ENCODE measurements at regions not wholly inside any gene's neighbourhood (a gene's known extent, or its start where the extent isn't known, plus 50 kb on each side); places are given as distances from the start of the nearest gene placed in this dataset.
A peak's percentile ranks its signal among the peaks of the same experiment; 100 is the strongest.
"Not testable (repeated sequence)": the region's sequence is repeated elsewhere in the genome, so short reads cannot be mapped to it uniquely, and the experiment has no call there.

DNA sequence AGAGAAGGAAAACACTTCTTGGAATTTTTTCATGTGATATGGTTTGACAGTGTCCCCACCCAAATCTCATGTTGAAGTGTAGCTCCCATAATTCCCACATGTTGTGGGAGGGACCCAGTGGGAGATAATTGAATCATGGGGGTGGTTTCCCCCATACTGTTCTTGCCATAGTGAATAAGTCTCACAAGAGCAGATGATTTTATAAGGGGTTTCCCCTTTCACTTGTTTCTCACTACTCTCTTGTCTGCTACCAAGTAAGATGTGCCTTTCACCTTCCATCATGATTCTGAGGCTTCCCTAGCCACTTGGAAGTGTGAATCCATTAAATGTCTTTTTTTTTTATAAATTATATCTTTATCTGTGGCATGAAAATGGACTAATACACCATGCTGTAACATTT is 250.7 kb downstream of the LPIN1 start:
- no peak for DNase-seq

DNA sequence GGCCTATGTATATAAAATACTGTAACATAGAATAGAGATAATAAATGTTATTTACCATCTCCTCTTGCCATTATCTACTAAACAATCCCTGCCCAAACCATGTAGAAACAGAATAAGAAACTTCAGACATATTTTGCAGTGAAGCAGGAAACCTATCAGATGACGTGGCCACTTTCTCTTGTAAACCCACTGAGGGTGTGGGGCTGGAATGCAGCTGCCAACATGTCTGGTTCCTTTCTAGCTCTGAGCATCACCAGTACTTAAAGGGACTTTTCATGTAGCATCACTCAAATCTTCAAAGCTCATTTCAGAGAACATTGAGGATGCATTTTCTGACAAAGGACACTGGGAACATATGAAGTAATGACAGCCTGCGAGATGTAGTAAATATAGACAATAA is 251.8 kb downstream of the LPIN1 start:
- DNase-seq = no peak

DNA sequence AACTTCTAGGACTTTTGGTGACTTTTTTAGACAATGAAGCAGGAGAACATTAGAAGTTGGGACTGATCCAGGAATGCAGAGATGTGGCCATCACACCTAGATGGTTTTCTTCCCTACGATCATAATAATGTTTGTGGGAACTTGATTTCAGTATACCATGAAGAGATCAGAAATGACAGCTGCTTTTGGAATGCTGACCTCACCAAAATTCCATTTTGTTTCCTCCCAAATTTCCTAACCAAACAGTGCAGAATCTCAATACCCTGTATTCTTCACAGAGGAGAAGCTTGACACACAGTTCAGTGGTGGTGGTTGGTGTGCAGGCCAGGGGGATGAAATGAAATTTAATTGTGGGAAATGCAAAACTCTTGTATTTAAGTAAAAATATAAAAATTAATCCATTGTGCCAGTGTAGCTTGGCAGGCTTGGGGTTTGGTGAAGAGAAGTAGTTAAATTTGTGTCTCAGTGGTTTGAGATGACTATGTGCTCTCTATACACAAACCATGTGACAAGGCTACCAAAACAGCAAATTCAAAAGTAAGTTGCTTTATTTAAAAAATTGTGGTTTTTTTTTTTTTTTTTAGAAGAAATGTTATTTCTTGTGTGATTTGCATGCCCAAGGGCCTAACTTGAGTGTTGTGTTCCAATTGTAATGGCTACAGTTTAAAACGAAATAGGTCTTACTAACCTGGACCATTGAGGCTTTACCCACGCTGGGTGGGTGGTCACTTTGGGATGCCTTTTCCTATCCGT is 252.4 kb downstream of the LPIN1 start:
- DNase-seq = no peak

DNA sequence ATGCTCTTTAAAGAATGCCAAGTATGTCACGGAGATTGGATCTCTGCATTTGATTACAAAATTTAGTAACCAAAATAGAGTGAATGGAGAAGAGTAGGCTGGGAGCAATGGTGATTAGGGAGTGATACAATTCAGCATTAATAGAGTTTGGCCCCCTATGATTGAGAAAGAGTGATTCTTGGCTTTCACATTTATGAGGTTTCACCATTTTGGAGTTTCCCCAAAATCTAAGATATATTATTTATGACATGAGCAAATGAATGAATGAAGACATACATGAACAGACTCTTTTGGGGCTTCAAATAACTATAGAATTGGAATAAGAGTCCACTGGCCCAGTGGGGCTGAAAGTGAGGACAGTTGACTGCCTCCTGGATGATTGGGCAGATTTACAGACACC is 255.2 kb downstream of the LPIN1 start:
- no peak for DNase-seq

DNA sequence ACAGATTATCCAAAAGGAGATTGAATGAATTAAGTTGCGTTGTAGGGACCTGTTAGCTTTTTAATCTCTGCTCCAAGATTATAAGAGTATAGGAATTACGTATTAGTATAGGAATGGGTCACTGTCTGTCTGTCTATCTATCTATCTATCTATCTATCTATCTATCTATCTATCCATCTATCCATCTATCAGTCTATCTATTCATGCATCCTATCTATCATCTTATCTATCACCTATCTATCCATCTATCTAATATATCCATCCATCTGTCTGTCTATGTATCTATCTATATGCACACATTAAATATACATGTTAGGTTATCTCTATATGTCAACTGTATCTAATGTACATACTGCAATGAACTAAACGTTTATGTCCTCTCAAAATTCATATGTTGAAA is 255.8 kb downstream of the LPIN1 start:
- no peak for DNase-seq

DNA sequence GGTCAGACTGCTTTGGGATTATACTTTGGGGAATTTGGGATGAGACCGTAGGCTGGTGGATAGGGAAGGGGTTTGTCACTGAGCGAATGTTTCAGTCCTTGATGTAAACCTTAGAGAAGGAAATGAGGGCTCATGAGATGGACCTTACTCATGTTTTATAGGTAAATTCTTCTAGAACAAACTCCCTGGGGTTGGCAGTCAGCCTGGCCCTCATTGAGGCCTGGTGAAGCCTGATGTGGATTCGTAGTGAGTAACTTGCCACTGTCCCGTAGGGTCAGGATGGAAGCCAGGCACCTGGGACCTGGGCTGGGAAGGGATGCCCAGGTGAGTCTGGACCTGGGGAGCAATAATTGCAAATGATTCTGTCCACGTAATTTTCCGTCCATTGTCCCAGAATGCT is 258.3 kb downstream of the LPIN1 start:
- DNase-seq = no peak

DNA sequence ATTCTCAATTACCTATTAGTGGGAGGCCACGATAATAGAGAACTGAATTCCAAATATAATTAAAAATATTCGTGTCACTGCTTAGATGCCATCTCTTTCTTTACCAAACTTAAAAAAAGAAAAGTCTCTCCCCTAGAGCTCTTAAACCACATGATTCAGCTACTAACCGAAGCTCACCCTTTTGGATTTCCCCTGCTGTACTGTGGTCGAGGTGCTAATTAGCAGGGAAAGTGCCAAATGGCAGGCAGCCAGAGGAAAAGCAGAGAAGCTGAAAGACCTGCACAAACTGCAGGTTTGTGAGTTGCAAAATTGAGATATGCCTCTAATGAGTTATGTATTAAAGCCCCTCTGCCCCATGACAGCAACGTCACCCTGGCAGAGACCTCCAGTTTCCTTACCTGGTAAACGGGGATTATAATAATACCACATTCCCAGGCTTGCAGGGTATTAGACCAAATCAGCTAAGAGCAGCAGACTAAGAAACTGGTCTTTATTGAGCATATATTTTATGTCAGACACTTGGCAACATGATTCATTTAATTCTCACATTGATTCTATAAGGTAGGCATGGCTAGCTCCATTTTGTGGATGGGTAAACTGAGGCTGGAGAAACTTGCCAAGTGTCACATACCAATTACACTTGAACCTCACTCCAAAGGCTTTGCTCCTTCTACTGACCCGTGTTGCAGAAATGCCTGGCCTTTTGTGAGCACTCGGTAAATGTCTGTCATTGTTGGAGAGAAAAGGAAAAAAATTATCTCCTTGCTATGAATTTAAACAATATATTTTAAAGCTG is 259.7 kb downstream of the LPIN1 start:
- DNase-seq = peak; percentile 2

DNA sequence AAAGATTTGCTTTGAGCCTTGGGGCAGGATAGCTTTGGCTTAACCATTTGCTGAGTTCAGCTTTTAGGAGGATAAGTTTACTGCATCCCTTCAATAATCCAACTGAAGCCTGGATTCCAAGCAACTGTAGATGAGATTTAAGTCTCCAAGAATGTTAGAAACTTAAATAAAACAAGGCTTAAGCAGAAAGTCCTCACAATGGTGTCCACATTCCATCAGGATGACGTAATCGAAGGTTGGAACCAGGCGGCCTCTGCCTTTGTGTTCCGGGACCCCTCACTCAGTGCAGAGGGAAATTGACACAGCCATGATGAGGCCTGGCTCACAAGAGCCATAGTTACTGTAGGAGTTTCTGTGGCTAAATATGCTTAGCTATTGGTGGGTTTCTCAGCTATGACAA is 260.4 kb downstream of the LPIN1 start:
- no peak for DNase-seq

DNA sequence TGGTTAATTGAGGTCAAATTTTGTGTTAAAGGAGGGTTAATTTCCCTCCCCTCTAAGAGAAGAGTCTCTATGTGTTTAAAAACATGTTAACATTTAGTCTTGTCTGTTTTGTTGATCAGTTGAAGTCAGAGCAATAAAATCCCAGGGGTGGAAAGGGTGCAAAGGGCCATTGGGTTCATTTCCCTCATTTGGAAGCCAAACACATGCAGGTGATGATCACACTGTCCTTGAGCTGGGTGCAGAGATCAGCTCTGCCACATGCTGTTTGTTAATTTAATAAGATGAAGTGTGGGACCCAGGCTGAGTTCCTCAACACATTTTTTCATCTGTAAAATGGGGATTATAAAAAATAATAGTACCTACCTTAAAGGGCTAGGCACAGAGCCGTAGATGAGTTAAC is 260.9 kb downstream of the LPIN1 start:
- no peak for DNase-seq

DNA sequence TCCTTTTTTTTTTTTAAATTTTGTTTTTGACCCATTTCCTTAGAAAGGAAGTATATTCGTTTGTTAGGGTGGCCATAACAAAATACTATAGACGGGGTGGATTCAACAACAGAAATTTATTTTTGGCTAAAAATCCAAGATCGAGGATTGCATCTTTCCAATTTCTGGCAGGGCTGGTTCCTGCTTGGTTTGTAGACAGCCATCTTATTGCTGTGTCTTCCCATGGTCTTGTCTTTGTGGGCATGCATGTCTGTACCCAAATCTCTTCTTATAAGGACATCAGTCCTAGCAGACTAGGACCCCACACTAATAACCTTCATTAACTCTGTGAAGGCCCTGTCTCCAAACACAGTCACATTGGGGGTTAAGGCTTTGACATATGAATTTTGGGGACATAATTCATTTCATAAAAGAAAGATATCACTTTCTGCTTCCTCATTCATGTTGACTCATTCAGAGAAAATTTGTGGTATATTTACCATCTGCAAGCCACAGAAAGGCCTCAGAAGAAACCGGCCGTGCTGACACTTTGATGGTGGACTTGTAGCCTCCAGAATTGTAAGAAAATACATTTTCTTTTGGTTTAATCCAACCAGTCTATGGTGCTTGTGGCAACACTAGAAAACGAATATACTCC is 262.1 kb downstream of the LPIN1 start:
- no peak for DNase-seq

DNA sequence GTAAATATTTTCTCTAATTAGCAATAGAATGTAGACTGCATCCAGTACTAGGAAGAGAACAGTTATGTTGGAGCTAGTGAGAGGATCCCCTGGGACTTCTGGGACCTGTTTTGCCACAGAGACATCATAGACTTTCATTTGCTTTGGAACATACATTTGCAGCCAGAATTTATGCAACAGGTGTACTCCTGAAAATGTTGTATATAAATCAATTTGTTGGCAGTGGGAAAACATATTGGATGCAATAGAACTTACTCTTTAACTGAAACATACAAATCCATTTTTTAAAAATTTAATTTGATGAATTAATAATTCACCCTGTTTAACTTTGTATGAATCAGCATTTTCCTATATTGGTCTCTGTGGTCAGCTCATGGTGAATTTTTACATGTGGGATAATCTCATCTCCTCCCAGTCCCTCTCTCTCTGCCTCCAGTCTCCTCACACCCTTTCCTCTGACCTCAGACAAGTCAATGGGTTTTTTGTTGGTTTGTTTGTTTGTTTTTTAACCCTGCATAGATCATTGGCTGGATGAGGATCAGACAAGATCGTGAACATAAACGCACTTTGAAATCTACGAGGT is 263.0 kb downstream of the LPIN1 start:
- DNase-seq = no peak

DNA sequence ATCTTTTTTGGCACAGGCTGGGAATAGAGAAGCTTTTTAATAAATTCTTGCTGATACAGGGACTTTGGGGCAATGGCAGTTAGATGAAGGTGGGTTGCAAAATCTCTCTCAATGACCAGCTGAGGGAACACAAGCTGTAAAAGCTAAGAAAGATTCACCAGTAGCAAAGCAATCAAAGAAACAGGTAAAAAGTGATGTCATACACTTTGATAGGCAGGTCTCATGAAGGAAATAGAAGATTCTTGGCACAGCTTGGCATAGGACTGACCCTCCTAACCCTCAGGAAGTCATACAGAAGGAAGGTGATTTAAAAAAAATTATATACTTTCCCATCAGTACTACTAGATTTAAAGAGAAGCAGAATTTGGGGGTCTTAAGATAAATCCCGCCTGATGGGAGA is 263.6 kb downstream of the LPIN1 start:
- no peak for DNase-seq

DNA sequence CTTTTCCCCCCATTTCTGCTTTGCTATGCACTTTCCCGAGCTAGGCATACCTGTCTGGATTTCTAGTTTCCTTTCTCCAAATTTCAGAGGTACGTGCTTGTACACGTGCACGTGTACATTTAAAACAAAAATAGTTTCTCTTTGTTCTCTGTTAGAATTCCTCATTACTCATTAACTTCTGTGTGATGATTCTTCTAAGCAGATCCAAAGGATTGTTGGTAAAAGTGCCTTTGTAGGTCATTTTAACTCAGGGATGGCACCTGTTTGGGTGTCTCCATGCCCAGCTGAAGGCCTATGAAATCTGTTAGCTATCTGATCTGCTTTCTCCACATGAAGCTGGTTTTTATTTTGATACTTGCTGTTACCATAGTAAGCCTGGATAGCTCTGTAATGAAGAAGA is 264.3 kb downstream of the LPIN1 start:
- no peak for DNase-seq

DNA sequence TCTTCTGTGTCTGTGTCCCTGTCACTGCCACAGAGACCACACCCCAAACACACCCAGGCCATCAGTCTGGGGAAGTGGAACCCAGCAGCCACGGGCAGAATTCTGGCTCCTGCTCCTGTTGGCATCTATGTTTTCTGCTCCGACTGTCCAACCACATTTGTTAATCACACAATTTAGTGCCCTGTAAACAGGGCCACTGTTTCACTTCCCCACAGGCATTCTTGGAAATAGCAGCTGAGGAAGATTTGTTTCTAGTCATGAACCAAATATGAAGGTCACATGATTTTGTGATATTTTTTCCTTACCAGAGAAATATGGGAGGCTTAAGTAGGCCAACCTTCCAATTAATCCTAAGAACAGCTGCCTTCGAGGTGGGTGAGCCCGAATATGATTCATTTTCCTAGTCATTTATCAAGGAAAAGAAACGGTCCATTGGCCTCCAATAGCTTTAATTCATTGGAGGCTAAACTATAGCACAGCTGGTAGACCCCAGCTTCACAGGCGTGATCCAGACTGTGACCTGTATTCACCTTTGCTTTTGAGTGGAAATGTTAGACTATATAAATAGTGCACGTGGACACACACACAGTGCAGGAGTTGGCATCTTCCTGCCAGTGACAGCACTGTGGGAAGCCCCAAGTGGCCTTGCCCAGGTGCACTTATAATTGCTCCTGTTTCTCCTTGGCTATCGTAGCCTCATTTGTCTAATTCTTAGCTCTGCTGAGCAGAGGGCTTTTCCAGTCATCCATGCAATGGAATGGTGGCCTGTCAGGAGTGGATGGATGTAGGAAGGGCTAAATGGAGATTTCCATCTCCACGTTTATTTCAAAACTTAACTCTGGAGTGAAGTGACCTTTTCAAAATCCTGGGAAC is 267.9 kb downstream of the LPIN1 start:
- DNase-seq = no peak

DNA sequence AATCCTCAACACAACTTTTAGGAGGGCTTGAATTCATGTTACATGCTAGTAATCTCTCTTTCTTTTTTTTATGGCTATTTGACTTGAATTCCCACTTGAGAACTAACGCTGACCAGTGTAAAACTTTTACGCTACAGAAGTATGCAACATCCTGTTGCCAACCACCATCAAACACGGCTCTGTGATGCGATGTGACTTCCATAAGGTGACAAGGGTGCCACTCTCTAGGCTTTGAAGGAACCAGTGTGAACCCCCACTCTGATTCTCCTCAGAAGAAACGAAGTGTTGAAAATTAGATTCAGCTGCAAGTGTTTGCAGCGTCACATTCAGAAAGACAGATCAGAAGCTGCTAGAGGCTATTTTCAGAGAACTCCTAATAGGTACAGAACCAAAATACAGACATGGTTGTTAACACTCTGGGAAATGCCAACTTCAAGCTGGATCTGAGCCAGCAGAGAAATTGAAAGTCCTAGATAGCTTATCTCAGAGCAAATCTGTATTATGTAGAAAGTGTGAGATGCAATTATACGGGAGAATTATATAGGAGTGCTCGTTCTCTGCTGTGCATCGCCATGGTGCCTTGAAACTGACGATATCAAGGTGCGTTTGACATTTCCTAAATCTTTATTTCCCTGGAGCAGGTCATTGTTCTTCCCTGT is 271.2 kb downstream of the LPIN1 start:
- DNase-seq = no peak

DNA sequence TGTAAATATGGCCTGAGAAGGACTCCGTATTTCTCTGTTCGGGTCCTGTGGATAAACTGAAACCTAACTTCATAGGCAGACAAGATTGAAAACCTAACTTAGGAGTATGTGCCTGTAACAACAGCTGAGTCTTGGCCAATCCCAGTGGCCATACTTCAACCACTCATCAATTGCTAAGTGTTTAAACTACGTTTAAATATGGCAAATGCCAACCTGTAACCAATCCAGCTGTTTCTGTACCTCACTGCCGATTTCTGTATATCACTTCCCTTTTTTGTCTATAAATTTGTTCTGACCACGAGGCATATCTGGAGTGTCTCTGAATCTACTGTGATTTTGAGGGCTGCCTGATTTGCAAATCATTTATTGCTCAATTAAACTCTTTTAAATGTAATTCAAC is 272.3 kb downstream of the LPIN1 start:
- not testable (repeated sequence) for DNase-seq

DNA sequence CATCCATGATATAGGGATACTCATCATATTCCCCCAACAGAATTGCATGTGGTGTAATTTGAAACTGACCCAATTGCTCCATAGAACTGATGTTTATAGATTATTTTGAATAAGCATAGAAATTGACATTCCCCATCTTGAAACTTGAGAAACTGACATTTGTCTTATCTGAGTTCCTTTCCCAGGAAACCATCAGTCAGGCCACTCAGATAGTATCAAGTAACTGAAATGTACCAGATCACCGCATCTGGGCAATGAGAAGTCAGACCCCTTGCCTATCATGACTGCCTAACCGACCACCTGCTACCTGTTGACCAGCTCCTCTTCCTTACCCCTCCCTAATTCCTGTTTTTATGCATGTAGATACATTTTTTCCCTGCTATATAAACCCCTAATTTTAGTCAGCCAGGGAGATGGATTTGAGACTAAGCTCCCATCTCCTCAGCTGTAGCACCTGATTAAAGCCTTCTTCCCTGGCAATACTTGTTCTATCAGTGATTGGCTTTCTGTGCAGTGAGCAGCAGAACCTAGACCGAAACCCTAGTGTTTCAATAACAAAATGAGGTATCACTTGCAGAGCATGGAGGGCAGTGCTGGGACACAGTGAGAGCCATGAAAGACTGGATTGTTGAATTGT is 274.5 kb downstream of the LPIN1 start:
- DNase-seq = no peak

DNA sequence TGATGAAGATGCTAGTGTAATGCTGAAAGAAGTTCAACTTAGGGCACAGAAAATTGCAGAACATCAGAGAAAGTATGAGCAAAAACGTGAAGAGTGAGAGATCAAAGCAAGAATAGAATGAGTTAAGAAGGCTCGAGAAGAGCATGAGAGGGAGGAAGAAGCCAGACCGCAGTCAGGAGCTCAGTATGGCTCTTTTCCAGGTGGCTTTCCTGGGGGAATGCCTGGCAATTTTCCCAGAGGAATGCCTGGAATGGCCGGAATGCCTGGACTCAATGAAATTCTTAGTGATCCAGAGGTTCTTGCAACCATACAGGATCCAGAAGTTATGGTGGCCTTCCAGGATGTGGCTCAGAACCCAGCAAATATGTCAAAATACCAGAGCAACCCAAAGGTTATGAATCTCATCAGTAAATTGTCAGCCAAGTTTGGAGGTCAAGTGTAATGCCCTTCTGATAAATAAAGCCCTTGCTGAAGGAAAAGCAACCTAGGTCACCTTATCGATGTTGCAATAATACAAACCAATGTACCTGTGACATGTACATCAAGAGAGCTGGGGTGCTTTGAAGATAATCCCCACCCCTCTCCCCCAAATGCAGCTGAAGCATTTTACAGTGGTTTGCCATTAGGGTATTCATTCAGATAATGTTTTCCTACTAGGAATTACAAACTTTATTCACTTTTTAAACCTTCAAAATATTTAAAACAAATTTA is 277.9 kb downstream of the LPIN1 start:
- DNase-seq = not testable (repeated sequence)

DNA sequence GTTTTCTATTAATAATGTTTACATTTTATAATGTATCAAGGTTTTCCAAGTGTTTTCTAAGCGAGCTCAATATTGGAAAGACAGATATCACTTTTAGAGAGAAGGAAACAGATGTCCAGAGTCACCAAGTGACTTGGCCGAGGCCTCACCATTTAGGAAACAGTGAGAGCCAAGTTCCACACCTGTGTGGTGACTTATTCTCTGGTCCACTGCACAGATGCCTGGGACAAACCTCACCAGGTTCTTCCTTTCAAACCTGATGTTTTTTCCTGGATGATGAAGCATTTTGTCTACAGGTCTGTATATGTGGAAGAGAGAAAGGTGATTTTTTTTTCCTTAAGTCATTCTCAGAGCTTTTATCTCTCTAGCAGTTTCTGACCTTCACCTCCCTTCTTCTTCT is 280.7 kb downstream of the LPIN1 start:
- no peak for DNase-seq

DNA sequence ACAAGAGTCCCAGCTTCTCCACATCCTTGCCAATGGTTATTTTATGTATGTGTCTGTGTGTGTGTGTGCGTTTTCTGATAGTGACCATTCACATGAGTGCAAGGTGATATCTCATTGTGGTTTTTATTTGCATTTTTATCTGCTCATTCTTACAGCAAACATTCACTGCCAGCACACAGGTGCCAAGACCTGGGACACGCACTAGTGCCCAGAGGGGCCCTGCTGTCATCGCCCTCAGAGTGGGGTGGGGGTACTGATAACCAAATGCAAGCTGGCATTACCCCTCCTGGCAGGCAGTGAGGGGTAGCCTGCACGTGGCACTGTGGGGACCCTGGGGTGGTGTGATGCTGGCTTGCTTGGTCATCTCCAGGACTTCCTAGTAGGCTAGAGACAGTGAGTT is 285.4 kb downstream of the LPIN1 start:
- no peak for DNase-seq

DNA sequence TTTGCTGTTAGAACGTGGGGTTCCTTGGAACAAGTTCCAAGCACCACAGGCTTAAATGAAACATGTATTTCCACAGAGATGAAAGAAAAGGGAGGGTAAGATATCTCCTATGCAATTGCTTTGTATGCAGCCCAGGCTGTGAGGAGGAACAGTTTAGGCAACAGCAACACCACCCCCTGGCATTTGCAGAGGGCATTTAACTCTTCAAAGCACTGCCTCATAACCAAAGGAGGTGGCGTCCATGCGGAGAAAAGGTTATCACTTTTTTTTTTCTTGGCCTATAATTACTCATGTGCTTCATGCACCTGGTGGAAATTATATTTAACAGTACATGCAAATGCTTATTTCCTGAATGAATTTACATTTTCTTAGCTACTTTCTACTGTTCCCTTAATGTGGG is 286.0 kb downstream of the LPIN1 start:
- no peak for DNase-seq
